Left lung (tissue), 4 donors: ENCODE measurements at regions not wholly inside any gene's neighbourhood (a gene's known extent, or its start where the extent isn't known, plus 50 kb on each side); places are given as distances from the start of the nearest gene placed in this dataset.
"Not testable (repeated sequence)": the region's sequence is repeated elsewhere in the genome, so short reads cannot be mapped to it uniquely, and the experiment has no call there.

Experiments
- ATAC-seq: fragments of 200-7000 bp; cut with Tn5 transposase; one replicate; pipeline ENCODE4 v1.9.1; 2020; ENCODE audit warnings: moderate library complexity
- DNase-seq, 4 donors: peaks; one replicate each; pipeline ENCODE4 v3.0.0-alpha.2; 2013 to 2020
- H3K27ac ChIP-seq, 2 donors: fragments of 200-600 bp; sonication (generic) in 1 of 2; one replicate each; pipeline versions ENCODE4 v1.5.0 to v1.8.0; 2020 to 2021
- H3K27me3 ChIP-seq, 2 donors: fragments of 200-600 bp; sonication (generic) in 1 of 2; one replicate each; pipeline versions ENCODE4 v1.5.0 to v1.8.0; 2020 to 2021
- H3K36me3 ChIP-seq, 2 donors: fragments of 200-600 bp; sonication (generic) in 1 of 2; one replicate each; pipeline versions ENCODE4 v1.5.0 to v1.8.0; 2020 to 2021
- H3K4me1 ChIP-seq, 2 donors: fragments of 200-600 bp; one replicate each; pipeline ENCODE4 v1.8.0; 2021
- H3K4me3 ChIP-seq, 2 donors: fragments of 200-600 bp; sonication (generic) in 1 of 2; one replicate each; pipeline versions ENCODE4 v1.5.0 to v1.8.0; 2020 to 2021; ENCODE audit warnings: mild to moderate bottlenecking in 1 of 2
- H3K9me3 ChIP-seq, 2 donors: fragments of 200-600 bp; sonication (generic) in 1 of 2; one replicate each; pipeline versions ENCODE4 v1.5.0 to v1.8.0; 2020 to 2021
- CTCF ChIP-seq, 2 donors: fragments of 200-600 bp; sonication (generic) in 1 of 2; IDR thresholded peaks; one replicate each; pipeline versions ENCODE4 v1.5.0 to v1.8.0; 2021; ENCODE audit warnings: antibody characterized with exemption in 2 of 2
- intact Hi-C, 2 donors: fragments of 100-400 bp; cut with DNase I; formaldehyde crosslinking; loops; one replicate each; pipeline versions ENCODE4 v1.11.2 to v1.14.2; 2022
- donor health status: DM: no; HTN: yes; CAD: no.
- donor health status: DM: no; HTN: no; CAD: no.

GRCh38 chr7:16248556-16248955 lies 172.8 kb downstream of the CRPPA start:
- H3K4me3 ChIP-seq, ATAC-seq, H3K36me3 ChIP-seq, H3K27me3 ChIP-seq, H3K4me1 ChIP-seq, intact Hi-C loops, H3K27ac ChIP-seq: not testable (repeated sequence)
- peak in 1 of 4 donors; percentile 21 for DNase-seq
- H3K9me3 ChIP-seq: peaks cover 0 to 16% of the 10 kb centered on the region in 2 donors

- no peaks in the 10 kb centered on the region for H3K4me1 ChIP-seq
- ATAC-seq (no peak), DNase-seq (no peak)
- no peak for TF ChIP-seq CTCF (IDR thresholded peaks at IDR 0.05)
- intact Hi-C loops: no loop called here
- H3K36me3 ChIP-seq: no peaks in the 10 kb centered on the region
- H3K27me3 ChIP-seq: no peaks in the 10 kb centered on the region
- peaks cover 0 to 12% of the 10 kb centered on the region in 2 donors for H3K9me3 ChIP-seq
- H3K4me3 ChIP-seq: no peak overlapping the region
- no peak overlapping the region for H3K27ac ChIP-seq
Observed at GRCh38 chr7:16244469-16244868, 176.9 kb downstream of the CRPPA start.

GRCh38 chr7:16242920-16243319 lies 178.4 kb downstream of the CRPPA start:
- Histone ChIP-seq H3K27ac (no peak overlapping the region), H3K27me3 (no peaks in the 10 kb centered on the region), H3K36me3 (no peaks in the 10 kb centered on the region), H3K4me3 (no peak overlapping the region), H3K9me3 (peaks cover 0 to 3% of the 10 kb centered on the region in 2 donors), H3K4me1 (no peaks in the 10 kb centered on the region)
- intact Hi-C loops: no loop called here
- ATAC-seq (no peak), DNase-seq (no peak)
- no peak for TF ChIP-seq CTCF (IDR thresholded peaks at IDR 0.05)

- intact Hi-C loops: no loop called here
- TF ChIP-seq CTCF (IDR thresholded peaks at IDR 0.05): no peak
- H3K4me3 ChIP-seq: no peak overlapping the region
Observed at GRCh38 chr7:16241017-16241416, 180.3 kb downstream of the CRPPA start.

GRCh38 chr7:16236381-16236780 lies 185.0 kb downstream of the CRPPA start:
- Histone ChIP-seq H3K4me3 (no peak overlapping the region), H3K27me3 (no peaks in the 10 kb centered on the region), H3K4me1 (no peaks in the 10 kb centered on the region), H3K36me3 (no peaks in the 10 kb centered on the region), H3K9me3 (peaks cover 0 to 14% of the 10 kb centered on the region in 2 donors), H3K27ac (no peak overlapping the region)
- ATAC-seq (no peak), DNase-seq (no peak)
- intact Hi-C loops: no loop called here
- TF ChIP-seq CTCF (IDR thresholded peaks at IDR 0.05): no peak

More at GRCh38 chr7:16241017-16241416, 180.3 kb downstream of the CRPPA start:
- Histone ChIP-seq H3K27ac (no peak overlapping the region), H3K4me1 (no peaks in the 10 kb centered on the region), H3K9me3 (no peaks in the 10 kb centered on the region), H3K27me3 (no peaks in the 10 kb centered on the region), H3K36me3 (no peaks in the 10 kb centered on the region)
- no peak for ATAC-seq
- no peak for DNase-seq
